ENCODE measurements at regions not wholly inside any gene's neighbourhood (a gene's known extent, or its start where the extent isn't known, plus 50 kb on each side); places are given as distances from the start of the nearest gene placed in this dataset.

DNA sequence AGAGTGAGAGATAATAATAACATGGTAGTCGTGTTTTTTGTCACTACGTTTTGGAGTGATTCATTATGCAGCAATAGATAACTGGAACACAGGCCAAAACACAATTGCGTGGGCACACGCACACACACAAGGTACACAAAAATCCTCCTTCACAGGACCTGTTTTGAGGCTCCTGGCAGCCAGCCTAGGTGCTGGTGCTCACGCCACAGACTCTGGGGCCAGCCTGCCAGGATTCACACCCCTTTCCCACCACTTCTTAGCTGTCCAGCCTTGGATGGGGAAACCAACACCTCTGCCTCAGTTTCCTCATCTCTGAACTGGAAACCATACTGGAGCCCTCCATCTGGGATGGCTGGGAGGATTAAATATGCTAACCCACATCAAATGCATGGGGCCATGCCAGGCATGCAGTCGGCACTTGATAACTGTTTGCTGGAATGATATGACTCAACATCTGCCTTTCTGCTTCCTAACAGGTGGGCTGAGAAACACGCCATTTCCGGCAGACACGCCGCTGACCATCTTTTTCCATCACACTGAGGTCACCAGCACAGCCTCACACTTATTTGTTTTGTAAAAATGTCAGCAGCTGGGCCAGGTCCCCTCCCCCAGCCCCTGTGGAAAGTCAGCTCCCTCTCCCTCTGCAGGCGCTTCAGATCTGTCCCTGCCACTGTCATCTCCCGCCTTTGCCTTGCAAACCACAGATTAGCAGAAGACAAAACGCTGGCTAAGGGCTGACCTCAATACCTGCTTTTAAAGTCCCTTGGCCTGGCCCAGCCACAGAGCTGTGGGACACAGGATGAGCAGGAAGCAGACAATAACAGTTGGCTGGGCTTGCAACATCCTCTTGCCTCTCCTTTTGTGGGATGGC lies 237.5 kb downstream of the BCOR start (continued):
- TF ChIP-seq, protein P1, sequence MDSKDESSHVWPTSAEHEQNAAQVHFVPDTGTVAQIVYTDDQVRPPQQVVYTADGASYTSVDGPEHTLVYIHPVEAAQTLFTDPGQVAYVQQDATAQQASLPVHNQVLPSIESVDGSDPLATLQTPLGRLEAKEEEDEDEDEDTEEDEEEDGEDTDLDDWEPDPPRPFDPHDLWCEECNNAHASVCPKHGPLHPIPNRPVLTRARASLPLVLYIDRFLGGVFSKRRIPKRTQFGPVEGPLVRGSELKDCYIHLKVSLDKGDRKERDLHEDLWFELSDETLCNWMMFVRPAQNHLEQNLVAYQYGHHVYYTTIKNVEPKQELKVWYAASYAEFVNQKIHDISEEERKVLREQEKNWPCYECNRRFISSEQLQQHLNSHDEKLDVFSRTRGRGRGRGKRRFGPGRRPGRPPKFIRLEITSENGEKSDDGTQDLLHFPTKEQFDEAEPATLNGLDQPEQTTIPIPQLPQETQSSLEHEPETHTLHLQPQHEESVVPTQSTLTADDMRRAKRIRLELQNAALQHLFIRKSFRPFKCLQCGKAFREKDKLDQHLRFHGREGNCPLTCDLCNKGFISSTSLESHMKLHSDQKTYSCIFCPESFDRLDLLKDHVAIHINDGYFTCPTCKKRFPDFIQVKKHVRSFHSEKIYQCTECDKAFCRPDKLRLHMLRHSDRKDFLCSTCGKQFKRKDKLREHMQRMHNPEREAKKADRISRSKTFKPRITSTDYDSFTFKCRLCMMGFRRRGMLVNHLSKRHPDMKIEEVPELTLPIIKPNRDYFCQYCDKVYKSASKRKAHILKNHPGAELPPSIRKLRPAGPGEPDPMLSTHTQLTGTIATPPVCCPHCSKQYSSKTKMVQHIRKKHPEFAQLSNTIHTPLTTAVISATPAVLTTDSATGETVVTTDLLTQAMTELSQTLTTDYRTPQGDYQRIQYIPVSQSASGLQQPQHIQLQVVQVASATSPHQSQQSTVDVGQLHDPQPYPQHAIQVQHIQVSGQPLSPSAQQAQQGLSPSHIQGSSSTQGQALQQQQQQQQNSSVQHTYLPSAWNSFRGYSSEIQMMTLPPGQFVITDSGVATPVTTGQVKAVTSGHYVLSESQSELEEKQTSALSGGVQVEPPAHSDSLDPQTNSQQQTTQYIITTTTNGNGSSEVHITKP (IDR thresholded peaks at IDR 0.05; ENCODE audit: partially characterized antibody), result no peak
- no peak for TF ChIP-seq SAFB2 (IDR thresholded peaks at IDR 0.05; ENCODE audit: borderline replicate concordance, low read depth, low read length, severe bottlenecking)
- TF ChIP-seq KHSRP (IDR thresholded peaks at IDR 0.05), result no peak
- TF ChIP-seq FOXA1 (IDR thresholded peaks at IDR 0.05; ENCODE audit: borderline replicate concordance), result no peak
- TF ChIP-seq, protein P2, sequence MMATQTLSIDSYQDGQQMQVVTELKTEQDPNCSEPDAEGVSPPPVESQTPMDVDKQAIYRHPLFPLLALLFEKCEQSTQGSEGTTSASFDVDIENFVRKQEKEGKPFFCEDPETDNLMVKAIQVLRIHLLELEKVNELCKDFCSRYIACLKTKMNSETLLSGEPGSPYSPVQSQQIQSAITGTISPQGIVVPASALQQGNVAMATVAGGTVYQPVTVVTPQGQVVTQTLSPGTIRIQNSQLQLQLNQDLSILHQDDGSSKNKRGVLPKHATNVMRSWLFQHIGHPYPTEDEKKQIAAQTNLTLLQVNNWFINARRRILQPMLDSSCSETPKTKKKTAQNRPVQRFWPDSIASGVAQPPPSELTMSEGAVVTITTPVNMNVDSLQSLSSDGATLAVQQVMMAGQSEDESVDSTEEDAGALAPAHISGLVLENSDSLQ (IDR thresholded peaks at IDR 0.05), result no peak
- no peak for TF ChIP-seq ZC3H8 (IDR thresholded peaks at IDR 0.05)
- no peak for TF ChIP-seq POLR3A (IDR thresholded peaks at IDR 0.05; ENCODE audit: borderline replicate concordance, extremely low read depth, insufficient read depth, insufficient read length)
- no peak for TF ChIP-seq POU5F1 (IDR thresholded peaks at IDR 0.05; ENCODE audit: borderline replicate concordance, low read depth, low read length, partially characterized antibody)
- TF ChIP-seq, protein P3, sequence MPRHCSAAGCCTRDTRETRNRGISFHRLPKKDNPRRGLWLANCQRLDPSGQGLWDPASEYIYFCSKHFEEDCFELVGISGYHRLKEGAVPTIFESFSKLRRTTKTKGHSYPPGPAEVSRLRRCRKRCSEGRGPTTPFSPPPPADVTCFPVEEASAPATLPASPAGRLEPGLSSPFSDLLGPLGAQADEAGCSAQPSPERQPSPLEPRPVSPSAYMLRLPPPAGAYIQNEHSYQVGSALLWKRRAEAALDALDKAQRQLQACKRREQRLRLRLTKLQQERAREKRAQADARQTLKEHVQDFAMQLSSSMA (CRISPR knock-in tag; IDR thresholded peaks at IDR 0.05), result no peak
- TF ChIP-seq ZNF589 (CRISPR knock-in tag; IDR thresholded peaks at IDR 0.05; ENCODE audit: low read depth), result no peak
- no peak for TF ChIP-seq SUPT5H (IDR thresholded peaks at IDR 0.05)
- 0 out of 2 replicates have a peak, but pooled peaks have one; percentile 29 for TF ChIP-seq ZEB2 (IDR thresholded peaks at IDR 0.05)
- TF ChIP-seq, protein P4, sequence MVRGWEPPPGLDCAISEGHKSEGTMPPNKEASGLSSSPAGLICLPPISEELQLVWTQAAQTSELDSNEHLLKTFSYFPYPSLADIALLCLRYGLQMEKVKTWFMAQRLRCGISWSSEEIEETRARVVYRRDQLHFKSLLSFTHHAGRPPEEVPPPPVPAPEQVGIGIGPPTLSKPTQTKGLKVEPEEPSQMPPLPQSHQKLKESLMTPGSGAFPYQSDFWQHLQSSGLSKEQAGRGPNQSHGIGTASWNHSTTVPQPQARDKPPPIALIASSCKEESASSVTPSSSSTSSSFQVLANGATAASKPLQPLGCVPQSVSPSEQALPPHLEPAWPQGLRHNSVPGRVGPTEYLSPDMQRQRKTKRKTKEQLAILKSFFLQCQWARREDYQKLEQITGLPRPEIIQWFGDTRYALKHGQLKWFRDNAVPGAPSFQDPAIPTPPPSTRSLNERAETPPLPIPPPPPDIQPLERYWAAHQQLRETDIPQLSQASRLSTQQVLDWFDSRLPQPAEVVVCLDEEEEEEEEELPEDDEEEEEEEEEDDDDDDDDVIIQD (CRISPR knock-in tag; IDR thresholded peaks at IDR 0.05), result no peak
- TF ChIP-seq, protein P5, sequence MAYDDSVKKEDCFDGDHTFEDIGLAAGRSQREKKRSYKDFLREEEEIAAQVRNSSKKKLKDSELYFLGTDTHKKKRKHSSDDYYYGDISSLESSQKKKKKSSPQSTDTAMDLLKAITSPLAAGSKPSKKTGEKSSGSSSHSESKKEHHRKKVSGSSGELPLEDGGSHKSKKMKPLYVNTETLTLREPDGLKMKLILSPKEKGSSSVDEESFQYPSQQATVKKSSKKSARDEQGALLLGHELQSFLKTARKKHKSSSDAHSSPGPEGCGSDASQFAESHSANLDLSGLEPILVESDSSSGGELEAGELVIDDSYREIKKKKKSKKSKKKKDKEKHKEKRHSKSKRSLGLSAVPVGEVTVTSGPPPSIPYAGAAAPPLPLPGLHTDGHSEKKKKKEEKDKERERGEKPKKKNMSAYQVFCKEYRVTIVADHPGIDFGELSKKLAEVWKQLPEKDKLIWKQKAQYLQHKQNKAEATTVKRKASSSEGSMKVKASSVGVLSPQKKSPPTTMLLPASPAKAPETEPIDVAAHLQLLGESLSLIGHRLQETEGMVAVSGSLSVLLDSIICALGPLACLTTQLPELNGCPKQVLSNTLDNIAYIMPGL (CRISPR knock-in tag; IDR thresholded peaks at IDR 0.05), result no peak
- no peak for TF ChIP-seq ELF1 (tag; IDR thresholded peaks at IDR 0.05)
- peak; percentile 91 for TF ChIP-seq NFATC3 (IDR thresholded peaks at IDR 0.05)
- TF ChIP-seq CHCHD3 (CRISPR knock-in tag; IDR thresholded peaks at IDR 0.05), result no peak
- TF ChIP-seq SAP30 (IDR thresholded peaks at IDR 0.05; ENCODE audit: borderline replicate concordance, insufficient read depth, low read depth, low read length, poor library complexity, severe bottlenecking), result no peak
- 0 out of 2 replicates have a peak, but pooled peaks have one; percentile 57 for TF ChIP-seq MYNN (IDR thresholded peaks at IDR 0.05)
- TF ChIP-seq MYNN (CRISPR knock-in tag; IDR thresholded peaks at IDR 0.05), result no peak
